Endometrium (tissue), 2 donors: ENCODE measurements at regions not wholly inside any gene's neighbourhood (a gene's known extent, or its start where the extent isn't known, plus 50 kb on each side); places are given as distances from the start of the nearest gene placed in this dataset.
A peak's percentile ranks its signal among the peaks of the same experiment; 100 is the strongest.

Experiments
- FAIRE-seq: peaks from 2 replicates; lab custom pipeline; 2012; peaks lifted over from hg19 to GRCh38; lab: Jason Lieb, UNC
- donor health status: control.
- donor health status: control.

- no peak for FAIRE-seq
Observed at GRCh38 chr4:83921124-83921523, 385.2 kb downstream of the GPAT3 start.

GRCh38 chr4:83920375-83920774, 384.5 kb downstream of the GPAT3 start:
- FAIRE-seq: no peak

- FAIRE-seq: no peak
Observed at GRCh38 chr4:83917572-83917971, 381.7 kb downstream of the GPAT3 start.

- FAIRE-seq: no peak
Observed at GRCh38 chr4:83910693-83911092, 374.8 kb downstream of the GPAT3 start.

- FAIRE-seq: peak; percentile 57
Observed at GRCh38 chr4:83906561-83906960, 370.7 kb downstream of the GPAT3 start.

GRCh38 chr4:83905952-83906351, 370.0 kb downstream of the GPAT3 start:
- no peak for FAIRE-seq

GRCh38 chr4:83903740-83904139, 367.8 kb downstream of the GPAT3 start:
- FAIRE-seq: peak; percentile 82

GRCh38 chr4:83894831-83895230, 358.9 kb downstream of the GPAT3 start:
- no peak for FAIRE-seq

GRCh38 chr4:83890816-83891215, 354.9 kb downstream of the GPAT3 start:
- no peak for FAIRE-seq

GRCh38 chr4:83890231-83890630, 354.3 kb downstream of the GPAT3 start:
- no peak for FAIRE-seq

- FAIRE-seq: no peak
Observed at GRCh38 chr4:83889802-83890201, 353.9 kb downstream of the GPAT3 start.

GRCh38 chr4:83885256-83886182, 349.6 kb downstream of the GPAT3 start:
- no peak for FAIRE-seq

- no peak for FAIRE-seq
Observed at GRCh38 chr4:83876047-83876446, 340.1 kb downstream of the GPAT3 start.

GRCh38 chr4:83875437-83875836, 339.5 kb downstream of the GPAT3 start:
- FAIRE-seq: no peak

GRCh38 chr4:83873996-83874395, 338.1 kb downstream of the GPAT3 start:
- FAIRE-seq: no peak

GRCh38 chr4:83870328-83870950, 334.5 kb downstream of the GPAT3 start:
- no peak for FAIRE-seq

- FAIRE-seq: no peak
Observed at GRCh38 chr4:83866834-83867621, 331.1 kb downstream of the GPAT3 start.

- FAIRE-seq: no peak
Observed at GRCh38 chr4:83865417-83866150, 329.7 kb downstream of the GPAT3 start.

GRCh38 chr4:83864097-83864817, 328.3 kb downstream of the GPAT3 start:
- no peak for FAIRE-seq

- no peak for FAIRE-seq
Observed at GRCh38 chr4:83862471-83862870, 326.6 kb downstream of the GPAT3 start.

- no peak for FAIRE-seq
Observed at GRCh38 chr4:83860200-83860599, 324.3 kb downstream of the GPAT3 start.
